ENCODE measurements at regions not wholly inside any gene's neighbourhood (a gene's known extent, or its start where the extent isn't known, plus 50 kb on each side); places are given as distances from the start of the nearest gene placed in this dataset.

DNA sequence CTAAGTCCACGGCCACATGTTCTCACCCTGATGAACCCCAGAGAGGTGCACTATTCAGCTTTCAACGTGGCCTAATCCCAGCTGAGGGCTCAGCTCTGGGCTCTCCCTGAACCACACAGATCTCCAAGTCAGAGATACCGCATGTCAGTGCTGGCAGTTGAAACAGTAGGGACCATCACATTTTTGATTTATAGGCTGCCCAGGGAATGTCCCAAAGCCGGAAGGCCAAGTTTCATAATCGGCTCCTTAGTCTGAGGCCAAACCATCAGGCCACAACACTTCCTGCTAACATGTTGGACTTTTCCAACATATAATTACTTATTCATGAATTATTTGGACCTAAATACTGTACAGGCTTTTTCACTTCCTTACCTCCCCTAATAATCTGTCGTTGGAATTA lies 91.9 kb upstream of the KLHL29 start:
- TF ChIP-seq YY1 (IDR thresholded peaks at IDR 0.05; ENCODE audit: insufficient read depth, insufficient read length) (no peak), ZNF274 (IDR thresholded peaks at IDR 0.05; ENCODE audit: low read depth, low read length) (no peak), SUZ12 (IDR thresholded peaks at IDR 0.05; ENCODE audit: extremely low read depth, insufficient read depth, insufficient read length) (no peak)
